ENCODE measurements at regions not wholly inside any gene's neighbourhood (a gene's known extent, or its start where the extent isn't known, plus 50 kb on each side); places are given as distances from the start of the nearest gene placed in this dataset.

- TF ChIP-seq ZNF513 (tag by site-specific recombination; IDR thresholded peaks at IDR 0.05): no peak
- no peak for TF ChIP-seq CTCF (tag by site-specific recombination; IDR thresholded peaks at IDR 0.05)
- no peak for TF ChIP-seq ZNF549 (tag by site-specific recombination; IDR thresholded peaks at IDR 0.05)
- TF ChIP-seq GLIS1 (tag by site-specific recombination; IDR thresholded peaks at IDR 0.05): no peak
- no peak for TF ChIP-seq MYNN (tag by site-specific recombination; IDR thresholded peaks at IDR 0.05; ENCODE audit: borderline replicate concordance)
- TF ChIP-seq PRDM4 (tag by site-specific recombination; IDR thresholded peaks at IDR 0.05): no peak
- TF ChIP-seq ZNF350 (tag by site-specific recombination; IDR thresholded peaks at IDR 0.05): no peak
- no peak for TF ChIP-seq TCF7L2 (IDR thresholded peaks at IDR 0.05; ENCODE audit: borderline replicate concordance, low read depth, low read length)
- TF ChIP-seq ZNF175 (tag by site-specific recombination; IDR thresholded peaks at IDR 0.05): no peak
- no peak for TF ChIP-seq ZNF280D (tag by site-specific recombination; IDR thresholded peaks at IDR 0.05)
These were observed 239.1 kb downstream of the ICOS start for GRCh38 chr2:204175552-204176271.

Measured in HEK293 (cell line).